Ramos (cell line): ENCODE measurements at regions not wholly inside any gene's neighbourhood (a gene's known extent, or its start where the extent isn't known, plus 50 kb on each side); places are given as distances from the start of the nearest gene placed in this dataset.

Experiments
- in situ Hi-C: fragments of 300-500 bp; cut with MboI; formaldehyde crosslinking; loops from one replicate; pipeline ENCODE4 v1.14.3; 2022; ENCODE audit warnings: low sequenced_read_pairs; ENCODE audit not compliant: unreplicated experiment

DNA sequence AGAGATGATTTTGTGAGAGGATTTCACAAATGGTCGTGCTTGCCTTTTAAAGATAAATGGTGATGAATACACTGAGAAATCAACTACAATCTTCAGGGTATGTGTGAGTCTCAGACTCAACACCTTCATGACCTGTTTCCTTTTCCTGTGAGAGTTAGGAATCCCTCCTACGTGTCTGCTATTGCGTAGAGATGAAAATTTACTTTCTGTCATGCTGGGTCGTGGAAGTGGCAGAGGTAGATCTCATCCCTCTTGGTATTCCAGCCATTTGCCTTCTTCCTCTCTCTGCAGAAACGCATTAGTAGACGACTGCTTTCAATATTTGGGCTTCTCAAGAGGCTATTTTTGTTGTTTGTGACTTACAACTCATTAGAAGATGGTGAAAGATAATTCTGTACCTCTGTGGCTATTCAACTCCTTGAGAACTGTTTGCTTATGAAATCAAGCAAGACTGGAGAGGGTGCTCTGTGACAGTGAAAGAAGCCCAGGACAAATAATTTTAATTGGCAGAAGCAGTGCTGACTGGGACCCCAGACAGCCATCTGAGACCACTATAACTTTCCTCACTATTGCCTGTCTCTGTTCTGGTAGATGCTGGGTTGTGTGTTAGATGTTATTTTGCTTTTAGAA is 233.1 kb downstream of the LACC1 start:
- in situ Hi-C loops: no loop called here

DNA sequence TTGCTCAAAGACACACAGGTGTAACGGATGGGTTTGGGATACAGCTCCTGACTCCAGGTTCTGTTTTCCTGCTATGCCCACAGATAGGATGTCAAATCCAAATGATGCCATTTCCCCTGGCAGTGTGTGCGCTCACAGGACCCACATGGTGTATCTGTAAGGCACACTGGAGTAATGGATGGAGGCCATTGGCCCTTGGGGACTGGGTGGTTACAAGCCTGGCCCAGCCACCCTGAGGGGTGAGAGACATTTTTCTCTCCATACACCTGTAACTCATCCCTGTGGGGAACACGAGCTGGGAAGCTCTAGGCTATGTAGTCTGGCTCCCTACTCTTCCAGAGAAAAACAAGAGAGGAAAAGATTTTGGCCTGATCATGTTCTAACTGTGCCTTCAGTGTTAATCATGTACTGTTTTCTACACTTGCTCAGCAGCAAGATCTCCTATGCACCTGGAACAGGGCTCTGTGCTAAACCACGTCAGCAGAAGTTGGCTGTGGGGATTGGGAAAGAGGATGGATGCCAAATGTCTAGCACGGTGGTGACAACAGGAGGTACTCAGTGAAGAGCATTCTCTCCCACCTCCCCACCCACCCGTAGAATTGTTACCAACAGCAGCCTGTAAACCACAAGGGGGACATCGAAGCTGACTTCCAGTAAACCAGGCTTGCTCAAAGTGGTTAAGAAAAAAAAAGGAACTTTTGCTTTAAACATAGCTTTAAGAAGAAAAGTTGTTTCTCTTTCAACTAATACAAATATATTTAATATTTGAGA is 237.0 kb downstream of the LACC1 start:
- in situ Hi-C loops: no loop called here

DNA sequence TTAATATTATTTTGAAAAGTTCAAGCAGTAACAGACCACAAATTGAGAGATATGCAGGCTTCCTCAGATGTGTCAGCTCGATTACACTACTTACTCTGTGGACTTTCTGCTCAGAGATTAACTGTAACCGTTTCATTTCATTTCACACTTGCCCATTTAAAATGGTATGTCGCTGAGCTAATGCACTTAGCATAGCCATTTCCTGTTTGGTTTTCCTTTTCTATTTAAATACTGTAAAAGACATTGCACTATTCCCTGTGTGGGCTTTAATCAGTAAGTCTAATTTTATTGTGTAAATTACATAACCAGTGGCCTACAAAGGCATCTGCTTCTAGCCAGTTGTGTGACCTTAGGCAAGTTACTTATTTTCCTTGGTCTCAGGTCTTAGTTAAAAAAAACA is 237.6 kb downstream of the LACC1 start:
- in situ Hi-C loops: no loop called here

DNA sequence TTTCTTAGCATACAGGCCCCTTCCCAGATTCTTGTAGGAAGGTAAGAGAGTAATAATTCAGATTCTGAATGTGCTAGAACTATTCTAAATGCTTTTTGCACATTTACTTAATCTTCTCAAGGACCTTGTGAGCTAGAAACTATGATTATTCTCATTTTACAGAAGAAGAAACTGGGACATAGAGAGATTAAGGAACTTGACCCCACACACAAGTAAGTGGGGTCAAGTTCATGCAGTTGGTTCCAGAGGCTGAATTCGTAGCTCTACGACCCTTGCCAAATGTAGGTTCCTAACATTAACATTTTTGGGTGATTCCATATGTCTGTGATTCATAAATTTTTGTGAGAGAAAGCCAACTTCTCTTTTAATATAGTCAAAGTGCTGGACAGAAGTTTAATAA is 238.1 kb downstream of the LACC1 start:
- in situ Hi-C loops: no loop called here

DNA sequence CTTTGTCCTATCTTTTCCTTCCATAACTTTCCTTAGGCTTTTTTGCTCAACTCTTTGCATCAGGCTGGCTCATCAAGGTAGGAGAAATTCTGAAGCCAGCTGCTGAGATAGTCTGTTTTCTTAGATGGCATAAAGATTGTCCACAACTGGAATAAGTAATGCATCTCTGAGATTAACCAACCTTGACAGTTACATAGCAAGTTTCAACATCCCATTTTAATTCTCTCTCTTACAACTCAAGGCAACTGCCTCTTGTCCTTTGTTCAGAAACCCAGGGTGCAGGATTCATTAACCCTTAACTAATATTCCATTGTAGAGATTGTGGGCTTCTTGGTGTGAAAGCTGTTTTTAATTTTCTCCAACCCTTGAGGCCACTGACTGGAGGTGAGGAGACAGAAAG is 239.2 kb downstream of the LACC1 start:
- in situ Hi-C loops: no loop called here

DNA sequence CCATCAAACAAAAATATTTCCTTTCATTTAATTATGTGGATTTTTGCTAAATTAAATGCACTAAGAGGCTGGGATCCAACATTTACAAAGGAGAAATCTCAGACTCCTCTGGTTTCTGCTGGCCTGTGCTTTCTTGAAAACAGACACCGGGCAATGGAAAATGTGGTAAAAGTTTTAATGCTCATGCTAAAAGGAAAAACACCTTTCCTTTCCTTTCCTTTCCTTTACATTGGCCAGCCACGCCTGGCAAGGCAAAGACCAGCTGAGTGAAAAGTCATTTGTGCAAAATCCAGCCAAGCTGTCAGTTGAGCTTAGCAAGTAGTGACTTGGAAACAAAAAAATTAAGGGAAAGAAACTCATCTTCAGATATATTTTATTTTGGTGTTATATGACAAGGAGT is 240.3 kb downstream of the LACC1 start:
- in situ Hi-C loops: no loop called here

DNA sequence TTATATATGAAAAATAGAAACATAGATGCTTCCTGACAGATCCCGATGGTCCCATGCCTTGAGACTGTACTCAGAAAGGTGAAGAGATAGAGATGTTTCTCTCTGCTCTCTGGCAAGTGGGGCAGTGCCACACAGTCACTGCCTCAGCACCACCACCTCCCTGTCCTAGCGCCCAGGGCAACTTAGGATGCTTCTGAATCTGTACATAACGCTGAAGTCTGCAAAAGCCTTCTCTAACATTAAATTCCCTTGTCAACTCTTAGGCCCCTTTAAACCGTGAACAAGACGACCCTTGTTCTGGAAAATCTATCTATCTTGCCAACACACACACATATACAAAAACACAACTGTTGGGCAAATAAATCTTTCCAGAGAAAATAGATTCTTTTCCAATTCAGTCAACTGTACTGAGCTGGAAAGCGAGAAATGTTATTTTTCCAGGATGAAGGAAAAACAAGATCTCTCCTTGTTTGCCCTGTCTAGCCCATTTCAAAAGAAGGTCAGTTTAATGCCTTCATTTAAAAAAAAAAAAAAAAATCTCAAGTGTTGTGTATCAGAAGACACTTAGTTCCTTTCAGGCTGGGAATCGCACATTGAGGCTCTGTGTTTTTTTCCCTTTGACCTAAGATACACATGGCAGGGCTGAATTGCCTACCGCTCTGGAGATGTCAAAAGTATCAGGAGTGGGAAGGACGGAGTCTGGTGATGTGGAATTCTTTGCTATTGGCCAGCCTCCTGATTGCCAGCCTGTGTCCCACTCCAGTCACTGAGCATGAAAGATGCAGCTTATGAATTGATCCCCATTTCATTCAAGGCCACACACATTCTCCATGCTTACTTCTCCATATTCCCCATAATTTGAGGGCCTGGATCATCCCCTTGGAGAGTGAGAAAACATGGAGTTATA is 241.4 kb downstream of the LACC1 start:
- in situ Hi-C loops: no loop called here

DNA sequence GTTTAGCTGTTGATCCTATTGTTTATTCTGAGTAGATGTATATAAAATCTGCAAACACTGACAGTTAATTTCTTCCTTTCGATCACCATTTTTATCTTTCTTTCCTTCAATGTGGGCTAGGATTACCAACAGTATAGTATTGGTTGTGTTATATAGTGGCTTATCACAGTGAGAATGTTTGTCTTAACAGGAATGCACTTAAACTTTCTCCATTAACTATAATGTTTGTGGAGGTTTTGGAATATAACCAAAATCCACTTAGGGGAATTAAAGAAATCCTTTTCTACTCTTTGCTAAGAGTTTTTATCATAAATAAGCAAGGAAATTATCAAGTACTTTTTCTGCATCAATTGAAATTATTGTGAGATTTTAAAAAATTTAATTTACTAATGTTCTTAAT is 244.6 kb downstream of the LACC1 start:
- in situ Hi-C loops: no loop called here

DNA sequence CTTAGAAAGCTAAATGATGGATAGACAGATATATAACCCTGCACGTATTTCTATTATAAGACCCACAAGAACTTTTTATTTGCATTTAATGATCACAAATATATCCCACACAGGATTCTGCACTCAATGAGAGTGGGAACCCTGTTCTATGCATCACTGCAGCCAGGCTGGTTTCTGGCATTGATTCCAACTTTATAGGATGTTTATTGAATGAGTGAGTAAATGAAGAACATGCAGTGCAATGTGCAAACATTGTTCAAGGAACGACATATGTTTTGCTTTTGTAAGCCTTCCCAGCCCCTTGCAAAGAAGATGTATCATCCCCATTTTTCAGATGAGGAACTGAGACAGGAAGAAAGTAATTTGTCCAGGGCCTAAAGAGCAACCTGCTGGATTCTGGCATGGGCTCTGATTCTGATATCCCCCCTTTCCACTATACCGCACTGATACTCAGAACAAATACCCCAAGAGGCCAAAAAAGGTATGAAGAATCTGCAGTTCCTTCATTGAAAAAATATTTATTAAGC is 246.3 kb downstream of the LACC1 start:
- in situ Hi-C loops: no loop called here

DNA sequence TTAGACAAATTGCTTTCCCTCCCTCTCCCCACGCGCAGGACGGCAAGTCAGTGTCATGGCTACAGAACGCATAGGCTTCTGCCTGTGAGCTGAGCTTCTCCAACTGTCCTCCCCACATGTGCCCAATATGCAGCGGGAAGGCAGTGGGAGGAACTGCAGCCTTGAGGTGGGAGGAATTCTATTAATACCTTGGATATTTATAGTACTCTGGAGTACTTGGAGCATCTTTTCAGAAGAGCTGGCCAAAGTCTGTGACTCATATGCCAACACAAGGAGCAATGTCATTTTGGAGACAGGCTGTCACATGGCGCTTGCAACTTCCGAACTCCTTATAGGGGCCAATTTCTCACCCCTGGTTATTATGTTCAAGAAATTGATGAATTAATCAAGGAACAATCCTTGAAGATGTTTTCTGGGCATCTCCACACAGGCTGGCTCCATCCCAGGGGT is 245.0 kb upstream of the SERP2 start:
- in situ Hi-C loops: no loop called here

DNA sequence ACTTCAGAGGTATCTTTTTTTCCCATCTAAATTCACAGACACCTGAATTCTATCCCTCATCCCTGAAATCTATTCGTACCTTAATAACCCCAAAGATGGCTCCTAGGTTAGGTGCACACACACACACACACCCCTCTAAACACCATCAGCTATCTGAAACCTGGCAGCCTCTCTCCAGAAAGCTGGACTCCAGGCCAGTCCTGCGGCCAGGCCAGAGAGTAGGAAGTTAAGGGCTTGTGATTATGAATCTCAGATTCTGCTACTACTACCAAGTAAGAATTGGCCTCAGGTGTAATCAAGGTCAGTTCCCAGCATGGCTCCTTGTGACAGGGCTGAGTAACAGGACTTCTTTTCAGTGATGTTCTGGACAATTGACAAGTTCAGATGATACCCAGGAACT is 244.2 kb upstream of the SERP2 start:
- in situ Hi-C loops: no loop called here

DNA sequence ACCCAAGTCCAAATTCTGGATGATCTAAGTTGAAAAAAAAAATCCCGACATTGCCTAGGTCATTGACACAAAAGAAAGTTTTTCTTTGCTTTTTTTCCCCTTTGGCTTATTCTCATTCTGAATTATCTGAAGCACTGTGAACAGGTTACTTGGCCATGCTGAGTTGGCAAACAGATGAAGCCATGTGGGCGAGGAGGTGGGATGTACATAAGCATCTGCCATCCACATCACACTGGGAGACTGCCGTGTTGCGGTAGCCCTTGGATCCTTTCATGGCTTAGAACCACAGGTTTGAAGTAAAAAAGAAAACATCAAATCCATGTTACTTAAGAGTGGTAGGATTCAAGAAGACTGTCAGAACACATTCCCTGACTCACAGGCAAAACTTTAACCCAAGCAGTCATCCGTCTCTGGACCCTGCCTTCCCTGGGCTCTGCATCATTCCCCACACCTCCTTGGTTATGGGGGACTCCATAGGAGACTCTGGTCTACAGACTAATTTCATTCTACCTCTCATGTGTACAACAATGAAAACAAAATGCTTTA is 242.5 kb upstream of the SERP2 start:
- in situ Hi-C loops: no loop called here

DNA sequence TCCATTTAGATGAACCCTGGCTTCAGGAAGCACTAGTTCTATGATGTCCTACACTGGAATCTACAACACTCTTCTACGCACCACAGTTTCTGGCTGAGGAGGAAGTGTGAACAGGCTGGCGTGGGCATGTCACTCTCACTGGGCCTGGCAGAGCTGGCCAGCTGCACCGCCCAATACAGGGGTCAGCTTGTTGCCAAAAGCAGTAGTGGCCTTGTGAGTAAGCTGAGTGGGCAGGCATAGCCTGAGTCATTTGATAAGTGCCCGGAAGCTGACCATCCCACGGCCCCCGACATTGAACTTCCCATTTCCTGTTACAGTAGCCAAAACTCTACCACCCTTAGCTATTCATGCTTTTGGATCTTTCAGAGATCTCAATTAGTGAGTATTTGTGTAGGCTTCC is 240.9 kb upstream of the SERP2 start:
- in situ Hi-C loops: no loop called here

DNA sequence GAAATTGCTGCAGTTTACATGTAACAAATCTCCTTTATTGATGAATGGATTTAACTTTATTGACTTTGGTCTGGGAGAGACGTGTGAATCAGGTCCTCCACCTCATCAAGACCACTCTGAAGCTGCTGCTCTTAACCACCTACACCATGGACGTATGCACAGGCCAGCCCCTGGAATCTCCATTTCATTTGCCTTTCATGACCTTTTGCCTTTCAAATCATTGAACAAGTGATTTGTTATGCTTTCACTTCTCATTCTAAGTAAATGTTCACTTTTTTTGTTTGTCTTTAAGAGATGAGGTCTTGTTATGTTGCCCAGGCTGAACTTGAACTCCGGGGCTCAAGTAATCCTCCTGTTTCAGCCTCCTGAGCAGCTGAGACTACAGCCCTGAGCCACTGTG is 240.0 kb upstream of the SERP2 start:
- in situ Hi-C loops: no loop called here

DNA sequence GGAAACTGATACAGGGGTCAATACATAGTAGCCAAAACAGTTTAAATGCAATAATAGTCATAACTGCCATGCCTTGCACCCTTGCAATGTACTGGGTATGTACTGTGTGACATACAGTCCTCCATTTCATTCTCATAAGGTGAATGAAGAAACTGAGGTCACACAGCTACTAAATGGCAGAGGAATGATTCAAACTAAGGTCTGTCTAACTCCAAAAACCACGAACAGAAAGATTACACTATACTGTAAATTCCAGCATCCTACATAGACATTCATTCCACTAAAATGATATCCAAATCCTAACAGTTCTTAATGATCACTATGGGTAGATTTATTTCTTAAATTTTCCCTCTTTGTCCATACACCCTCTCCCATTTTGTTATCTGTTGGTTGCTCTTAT is 238.1 kb upstream of the SERP2 start:
- in situ Hi-C loops: no loop called here

DNA sequence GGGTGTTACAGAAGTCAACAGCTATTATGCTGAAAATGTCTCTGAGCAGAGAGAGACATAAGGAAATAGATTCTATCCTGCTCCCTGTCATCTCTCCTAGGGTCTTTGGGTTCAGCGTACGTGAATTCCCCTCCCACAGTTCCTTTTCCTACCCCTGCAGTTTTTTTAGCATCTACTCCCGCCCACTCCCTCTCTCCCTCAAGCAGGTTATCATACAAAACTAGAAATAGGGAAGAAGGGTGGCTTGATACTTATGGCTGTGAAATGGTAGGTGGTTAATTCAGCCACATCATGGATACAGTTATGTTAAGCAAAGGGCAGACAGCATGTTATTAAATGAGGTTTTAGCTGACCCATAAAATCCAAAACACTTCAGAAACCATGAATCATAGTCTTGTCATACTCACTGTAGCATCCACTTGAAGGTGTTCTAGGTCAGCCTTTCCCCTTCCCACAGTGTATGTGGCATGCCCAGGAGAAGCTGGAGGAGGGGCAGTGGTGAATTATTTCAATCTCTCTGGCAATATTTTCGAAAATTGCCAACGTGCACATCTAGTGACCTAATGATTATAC is 236.8 kb upstream of the SERP2 start:
- in situ Hi-C loops: no loop called here

DNA sequence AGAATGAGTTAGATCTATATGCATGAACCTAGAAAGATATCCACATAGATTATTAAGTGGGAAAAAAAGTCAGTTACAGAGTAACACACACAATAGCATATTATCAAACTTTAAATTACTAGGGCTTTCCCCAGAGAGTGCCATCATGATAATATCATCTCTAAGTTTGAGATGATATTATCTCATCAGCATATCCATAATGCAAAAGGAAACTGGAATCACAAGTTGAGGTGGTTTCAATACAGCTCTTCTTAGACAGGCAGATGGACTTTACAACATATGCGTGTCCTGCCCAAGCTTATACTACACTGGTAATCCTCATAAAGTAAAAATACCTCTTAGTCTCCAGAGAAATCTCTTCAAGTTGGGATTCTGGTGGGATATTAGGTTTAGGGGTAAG is 236.2 kb upstream of the SERP2 start:
- in situ Hi-C loops: no loop called here

DNA sequence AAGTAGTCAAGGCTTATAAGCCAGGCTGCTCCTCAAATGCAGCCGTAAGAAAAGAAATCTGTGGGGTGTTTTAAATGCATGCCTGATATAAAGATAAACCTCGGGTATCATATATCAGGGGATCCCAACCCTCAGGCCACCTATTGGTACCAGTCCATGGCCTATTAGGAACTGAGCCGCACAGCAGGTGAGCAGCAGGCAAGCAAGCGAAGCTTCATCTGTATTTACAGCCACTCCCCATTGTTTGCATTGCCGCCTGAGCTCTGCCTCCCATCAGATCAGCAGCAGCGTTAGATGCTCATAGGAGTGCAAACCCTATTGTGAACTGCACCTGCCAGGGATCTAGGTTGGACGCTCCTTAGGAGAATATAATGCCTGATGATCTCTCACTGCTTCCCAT is 233.5 kb upstream of the SERP2 start:
- in situ Hi-C loops: no loop called here

DNA sequence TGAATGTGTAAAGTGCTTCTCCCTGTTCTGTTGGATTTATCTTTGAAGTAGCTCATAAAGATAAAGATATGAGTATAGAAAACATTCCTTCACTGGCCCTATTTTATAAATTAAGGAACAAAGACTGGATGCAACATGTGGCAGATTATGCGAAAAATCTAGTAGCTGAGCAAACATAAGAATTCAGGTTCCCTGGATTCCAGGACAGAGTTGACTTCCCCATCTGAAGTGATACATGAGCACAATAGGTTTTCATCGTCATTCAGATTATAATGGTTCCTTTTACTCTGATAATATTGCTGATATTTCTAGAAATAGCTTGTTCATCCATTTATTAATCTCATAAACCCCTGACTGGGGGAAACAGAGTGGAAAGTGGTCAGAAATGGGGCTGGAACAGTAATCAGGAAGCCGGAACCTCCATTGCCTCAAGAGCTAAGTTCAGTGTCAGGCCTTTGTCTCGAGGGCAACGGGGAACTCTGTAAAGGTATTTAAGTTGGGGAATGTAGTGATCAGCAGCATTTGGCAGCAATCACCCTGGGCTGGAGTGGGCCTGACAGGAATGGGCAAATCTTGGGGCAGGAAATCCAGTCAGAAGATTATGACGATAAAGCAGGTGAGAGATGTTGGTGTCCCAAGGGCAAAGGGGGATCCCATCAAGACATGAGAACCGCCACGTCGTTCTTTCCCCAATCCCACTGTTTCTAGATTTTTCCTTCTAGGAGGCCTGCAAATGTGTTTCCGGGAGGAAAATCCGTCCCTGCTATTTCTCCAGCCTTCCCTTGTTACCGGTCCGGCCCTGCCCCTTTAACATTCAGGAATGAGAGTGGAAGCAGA is 232.5 kb upstream of the SERP2 start:
- in situ Hi-C loops: no loop called here
